T-helper 2 cell (primary cell): ENCODE measurements at regions not wholly inside any gene's neighbourhood (a gene's known extent, or its start where the extent isn't known, plus 50 kb on each side); places are given as distances from the start of the nearest gene placed in this dataset.

Experiments used
- DNase-seq, 5 experiments: peaks; one replicate each; pipeline versions ENCODE4 v3.0.0 to v3.0.0-alpha.2; 2012 to 2022

- DNase-seq, result no peak
Observed at GRCh38 chr16:79687249-79688130, 87.0 kb upstream of the MAF start.

GRCh38 chr16:79685871-79686270, 85.3 kb upstream of the MAF start:
- DNase-seq, result no peak

DNA sequence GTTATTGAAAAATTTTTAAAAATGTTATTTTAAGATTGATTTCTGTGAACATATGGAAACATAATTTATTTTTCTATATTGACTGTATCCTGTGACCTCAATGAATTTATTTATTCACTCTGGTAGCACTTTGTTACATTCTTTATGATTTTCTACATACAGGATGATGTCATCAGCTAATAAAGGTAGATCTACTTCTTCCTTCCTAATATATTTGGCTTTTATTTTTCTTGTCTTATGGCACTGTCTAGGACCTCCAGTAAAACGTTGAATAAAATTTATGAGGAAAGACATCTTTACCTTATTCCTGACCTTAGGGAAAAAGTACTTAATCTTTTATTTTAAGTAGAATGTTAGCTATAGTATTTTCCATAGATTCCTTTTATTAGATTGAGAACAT, 78.8 kb upstream of the MAF start:
- DNase-seq, result no peak

DNA sequence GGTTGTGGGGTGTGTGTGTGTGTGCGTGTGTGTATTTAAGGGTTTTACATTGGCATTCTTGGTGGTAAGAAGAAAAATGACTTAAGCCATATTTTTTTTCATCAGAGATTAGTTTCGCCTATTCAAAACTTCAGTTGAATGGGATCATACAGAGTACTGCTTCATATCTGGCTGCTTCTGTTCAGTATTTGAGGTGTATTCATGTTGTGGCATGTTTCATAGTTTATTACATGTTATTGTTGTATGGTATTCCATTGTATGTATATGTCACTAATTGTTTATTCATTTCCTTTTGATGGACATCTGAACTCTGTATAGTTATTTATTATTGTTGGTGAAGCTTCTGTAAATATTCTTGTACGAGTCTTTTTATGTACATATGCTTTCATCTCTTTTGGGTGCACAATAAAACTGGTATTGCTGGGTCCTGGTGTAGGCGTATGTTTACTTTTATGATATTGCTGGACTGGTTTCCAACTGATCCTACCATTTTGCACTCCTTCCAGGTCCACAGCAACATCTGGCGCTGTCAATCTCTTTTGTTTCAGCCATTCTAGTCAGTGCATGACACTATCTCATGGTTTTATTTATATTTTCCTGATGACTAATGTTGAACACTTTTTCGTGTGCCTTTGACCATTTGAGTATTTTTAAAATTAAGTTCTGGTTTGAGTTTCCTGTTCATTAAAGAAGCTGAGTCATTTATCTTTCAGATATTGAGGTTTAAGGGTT, 77.4 kb upstream of the MAF start:
- no peak for DNase-seq

DNA sequence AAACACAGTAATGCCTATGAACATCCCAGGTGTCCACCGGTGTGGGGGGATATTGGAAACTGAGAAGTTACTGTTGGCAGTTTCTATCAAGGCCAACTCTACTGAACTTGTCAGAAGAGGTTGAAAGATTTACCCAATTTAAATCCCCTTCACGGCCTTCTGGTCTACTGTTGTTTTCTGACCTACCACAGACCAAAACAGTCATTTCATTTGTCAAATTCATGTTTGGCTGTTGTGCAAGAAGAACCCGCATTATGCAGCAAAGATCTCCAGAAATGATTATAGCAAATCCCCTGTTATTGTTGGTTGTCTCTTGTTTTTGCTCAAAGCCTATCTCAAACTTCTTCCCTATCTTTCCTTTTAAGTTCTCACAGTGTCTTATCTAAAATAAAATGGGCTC, 73.1 kb upstream of the MAF start:
- DNase-seq, result peak in 1 of 5 experiments; percentile 24

DNA sequence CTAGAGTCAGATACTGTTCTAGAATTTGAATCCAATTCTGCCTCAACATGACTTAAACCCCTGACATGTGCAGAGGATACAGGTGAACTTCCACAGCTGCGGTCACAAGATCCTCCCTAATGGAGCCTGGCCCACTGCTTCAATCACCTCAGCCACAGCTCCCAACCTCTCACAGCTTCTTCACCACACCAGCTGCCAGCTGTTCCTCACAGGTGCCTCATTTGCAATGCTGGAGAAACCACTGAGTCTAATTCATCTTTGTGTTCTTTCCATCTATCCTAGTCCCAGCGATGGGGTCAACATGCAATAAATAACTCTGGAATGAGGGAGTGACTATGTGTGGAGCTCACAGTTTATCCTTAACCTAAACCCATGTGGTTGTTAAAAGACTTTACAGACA, 72.0 kb upstream of the MAF start:
- DNase-seq, result no peak

GRCh38 chr16:79668502-79668901, 68.0 kb upstream of the MAF start:
- DNase-seq, result no peak

DNA sequence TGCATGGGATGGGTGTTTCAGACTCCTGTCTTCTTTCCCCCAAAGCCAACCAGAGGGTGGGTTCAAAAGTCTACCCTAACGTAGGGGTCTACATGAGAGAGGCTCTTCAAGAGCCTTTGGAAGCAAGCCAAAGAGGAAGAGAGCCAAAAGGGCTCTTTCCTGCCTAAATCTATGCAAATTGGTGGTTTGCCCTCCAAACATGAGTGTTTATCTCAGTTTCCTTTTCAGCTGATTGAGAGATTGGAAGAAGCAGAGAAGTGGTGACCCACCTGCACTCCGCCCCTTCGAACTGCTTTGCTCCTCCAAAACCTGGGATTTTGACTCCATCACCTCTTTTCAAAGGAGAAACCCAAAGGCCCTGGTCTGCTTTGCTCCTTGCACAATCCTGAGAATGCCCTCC, 65.4 kb upstream of the MAF start:
- no peak for DNase-seq

- no peak for DNase-seq
Observed at GRCh38 chr16:79664407-79664806, 63.9 kb upstream of the MAF start.

GRCh38 chr16:79662669-79663313, 62.3 kb upstream of the MAF start:
- DNase-seq, result no peak

DNA sequence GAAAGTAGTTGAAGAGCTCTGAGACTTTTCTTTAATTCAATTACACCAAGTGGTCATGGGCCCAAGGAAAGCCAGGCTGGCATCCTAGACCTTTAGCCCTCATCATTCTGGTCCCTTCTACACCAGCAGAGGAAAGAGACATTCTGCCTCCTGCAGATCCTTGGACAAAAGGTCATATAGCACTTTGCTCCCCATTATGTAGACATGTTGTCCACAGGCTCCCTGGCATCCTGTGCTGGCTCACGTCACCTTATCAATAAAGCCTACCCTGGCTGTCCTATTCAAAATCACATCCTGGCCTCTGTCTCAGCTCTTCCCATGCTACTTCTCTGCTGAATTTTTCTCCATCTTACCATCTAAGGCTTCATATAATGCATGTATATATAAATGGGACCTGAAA, 61.6 kb upstream of the MAF start:
- no peak for DNase-seq

GRCh38 chr16:79661578-79661977, 61.0 kb upstream of the MAF start:
- DNase-seq, result no peak

- DNase-seq, result no peak
Observed at GRCh38 chr16:79659344-79659743, 58.8 kb upstream of the MAF start.

GRCh38 chr16:79658301-79659033, 57.9 kb upstream of the MAF start:
- DNase-seq, result peak in 1 of 5 experiments; percentile 9

- DNase-seq, result no peak
Observed at GRCh38 chr16:79656553-79657115, 56.1 kb upstream of the MAF start.

DNA sequence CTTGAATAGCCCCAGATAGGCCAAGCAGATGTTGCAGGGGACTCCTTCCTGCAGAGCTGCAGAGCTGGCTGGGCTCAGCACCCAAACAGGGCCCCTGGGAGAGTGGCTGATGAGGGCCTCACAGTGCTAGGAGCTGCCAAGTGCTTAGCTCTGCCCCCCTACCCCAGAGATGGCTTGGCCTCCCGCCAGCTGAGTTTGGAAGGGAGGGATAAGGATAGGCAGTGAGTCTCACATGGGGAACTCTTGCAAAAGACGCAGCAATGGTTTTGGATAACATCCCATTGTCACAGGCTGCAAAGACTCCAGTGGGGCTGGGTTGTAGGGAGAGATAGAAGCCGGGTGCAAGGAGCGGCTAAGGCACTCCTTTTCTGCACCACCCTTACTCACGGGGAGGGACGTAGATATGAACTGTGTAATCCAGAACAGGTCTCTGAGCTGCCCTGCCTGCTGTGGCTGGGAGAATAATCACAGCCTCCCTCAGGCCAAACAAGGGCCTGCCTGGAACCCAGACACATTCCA, 52.9 kb upstream of the MAF start:
- DNase-seq, result no peak

GRCh38 chr16:79651363-79651762, 50.8 kb upstream of the MAF start:
- no peak for DNase-seq
